ENCODE measurements at regions not wholly inside any gene's neighbourhood (a gene's known extent, or its start where the extent isn't known, plus 50 kb on each side); places are given as distances from the start of the nearest gene placed in this dataset.

GRCh38 chr4:31104043-31104442 is 383.9 kb downstream of the PCDH7 start:
- Histone ChIP-seq H4K8ac (ENCODE audit: extremely low read depth, insufficient read depth, low read length) (no peak overlapping the region), H4K5ac (ENCODE audit: insufficient read length, low read depth, low read length) (no peak overlapping the region), H2BK15ac (ENCODE audit: low read length) (no peak overlapping the region), H2BK5ac (ENCODE audit: low read depth, low read length) (no peak overlapping the region), H4K20me1 (replicated peaks in 1 of 2; ENCODE audit: control insufficient read depth in 1 of 2, insufficient read depth in 2 of 2, low read length in 2 of 2) (no peaks in the 10 kb centered on the region), H3K18ac (ENCODE audit: extremely low read depth, low read length) (no peak overlapping the region), H3K79me2 (ENCODE audit: control insufficient read depth in 1 of 2, insufficient read depth in 2 of 2, low read length in 2 of 2) (no peaks in the 10 kb centered on the region), H3K23ac (ENCODE audit: insufficient read length) (no peak overlapping the region), H4K91ac (replicated peaks; ENCODE audit: insufficient read length, low read length) (no peak overlapping the region), H2AFZ (ENCODE audit: low read length) (no peak overlapping the region), H3K4me3 (ENCODE audit: extremely low read depth in 1 of 4, insufficient read depth in 2 of 4, low read depth in 3 of 4, low read length in 4 of 4) (no peak overlapping the region), H3K9ac (replicated peaks in 1 of 4; ENCODE audit: extremely low read depth in 1 of 4, low read depth in 3 of 4, low read length in 3 of 4) (no peak overlapping the region), H3K4ac (replicated peaks; ENCODE audit: insufficient read length, low read depth, low read length) (no peak overlapping the region), H3K36me3 (ENCODE audit: control insufficient read depth in 2 of 4, insufficient read depth in 4 of 4, low read length in 3 of 4) (no peaks in the 10 kb centered on the region), H3K27ac (ENCODE audit: low read depth, low read length) (no peak overlapping the region), H2BK120ac (replicated peaks; ENCODE audit: low read depth, low read length) (no peak overlapping the region), H3K4me2 (ENCODE audit: insufficient read depth in 1 of 2, low read depth in 2 of 2, low read length in 2 of 2) (no peak overlapping the region), H3K14ac (ENCODE audit: insufficient read length) (no peak overlapping the region), H3K27me3 (replicated peaks in 1 of 4; ENCODE audit: control insufficient read depth in 3 of 4, extremely low read depth in 1 of 4, insufficient read depth in 3 of 4, low read length in 3 of 4) (peaks cover 0 to 1% (median 0%) of the 10 kb centered on the region in 4 experiments; a peak in 1 of 7 replicates), H2AK5ac (ENCODE audit: low read depth, low read length) (no peak overlapping the region), H2BK20ac (ENCODE audit: low read length) (no peak overlapping the region), H3K4me1 (replicated peaks in 1 of 4; ENCODE audit: control insufficient read depth in 3 of 4, insufficient read depth in 4 of 4, low read length in 3 of 4) (no peaks in the 10 kb centered on the region), H3K79me1 (ENCODE audit: low read depth, low read length) (no peaks in the 10 kb centered on the region), H2BK12ac (ENCODE audit: low read depth, low read length) (no peak overlapping the region), H3K23me2 (ENCODE audit: low read depth, low read length) (no peaks in the 10 kb centered on the region), H3K9me3 (ENCODE audit: insufficient read depth in 2 of 2, low read depth in 1 of 2, low read length in 1 of 2) (no peaks in the 10 kb centered on the region), H3K56ac (replicated peaks; ENCODE audit: insufficient read length, low read depth, low read length) (no peak overlapping the region)
- ChIA-PET POLR2A (ENCODE audit: partially characterized antibody) (interaction anchor here (1.2 kb wide), 1 partner anchor 9 kb away, joined by 3 read pairs; no protein-coding TSS in a partner anchor), CTCF (ENCODE audit: partially characterized antibody) (interaction anchor here (1.3 to 1.5 kb wide), 2 partner anchors 13 to 18 kb away, joined by 3 to 4 read pairs; no protein-coding TSS in a partner anchor)
- 94% methylated on average over 1 of the region's 1 CpG; no CpG with 5 or more reads in 1 of the 2 experiments for WGBS, 2 experiments (ENCODE audit: extremely low coverage in 1 of 2, insufficient coverage in 1 of 2, insufficient read length in 1 of 2, insufficient replicate concordance in 2 of 2, low coverage in 1 of 2, low lambda C conversion rate in 2 of 2, missing lambda C conversion rate in 1 of 2)
- DNase-seq (ENCODE audit: low read depth in 1 of 2, low spot score in 2 of 2): no peak
- FAIRE-seq: no peak
- TF ChIP-seq EP300 (IDR thresholded peaks at IDR 0.05; ENCODE audit: borderline replicate concordance in 1 of 2, low read depth in 2 of 2, low read length in 2 of 2): no peak
- TF ChIP-seq RBBP5 (IDR thresholded peaks at IDR 0.05; ENCODE audit: borderline replicate concordance, low read depth, low read length): no peak
- no peak for TF ChIP-seq RXRA (IDR thresholded peaks at IDR 0.05; ENCODE audit: insufficient read depth, low read depth, low read length)
- no peak for TF ChIP-seq RAD21 (IDR thresholded peaks at IDR 0.05 in 1 of 2, conservative IDR thresholded peaks at IDR 0.05 in 1 of 2; ENCODE audit: low read depth in 2 of 2, low read length in 2 of 2)
- no peak for TF ChIP-seq KDM5A (IDR thresholded peaks at IDR 0.05; ENCODE audit: low read length)
- TF ChIP-seq CTBP2 (IDR thresholded peaks at IDR 0.05; ENCODE audit: borderline replicate concordance, insufficient read depth, insufficient read length, low read length): no peak
- no peak for TF ChIP-seq TCF12 (IDR thresholded peaks at IDR 0.05; ENCODE audit: low read depth, low read length)
- TF ChIP-seq POU5F1 (IDR thresholded peaks at IDR 0.05; ENCODE audit: low read depth, low read length): no peak
- TF ChIP-seq ATF3 (IDR thresholded peaks at IDR 0.05; ENCODE audit: insufficient read depth, low read depth, low read length): no peak
- TF ChIP-seq SP1 (IDR thresholded peaks at IDR 0.05; ENCODE audit: low read depth, low read length): no peak
- no peak for TF ChIP-seq CBX5 (IDR thresholded peaks at IDR 0.05; ENCODE audit: low read depth, low read length)
- TF ChIP-seq JUN (IDR thresholded peaks at IDR 0.05; ENCODE audit: low read depth, low read length): no peak
- TF ChIP-seq MAX (IDR thresholded peaks at IDR 0.05): no peak
- no peak for TF ChIP-seq POLR2A (IDR thresholded peaks at IDR 0.05; ENCODE audit: control extremely low read depth in 1 of 2, low read depth in 2 of 2, low read length in 2 of 2)
